Ishikawa (cell line): ENCODE measurements at regions not wholly inside any gene's neighbourhood (a gene's known extent, or its start where the extent isn't known, plus 50 kb on each side); places are given as distances from the start of the nearest gene placed in this dataset.

Source experiments
- CEBPB ChIP-seq: IDR thresholded peaks from 2 replicates; pipeline ENCODE4 v1.6.1; 2012
- CREB1 ChIP-seq: IDR thresholded peaks from 2 replicates; pipeline ENCODE4 v1.6.1; 2012; ENCODE audit warnings: low read depth
- EGR1 ChIP-seq: IDR thresholded peaks from 2 replicates; pipeline ENCODE4 v1.6.1; 2012
- EP300 ChIP-seq: IDR thresholded peaks from 2 replicates; pipeline ENCODE4 v1.6.1; 2012; ENCODE audit warnings: borderline replicate concordance
- FOXM1 ChIP-seq: IDR thresholded peaks from 2 replicates; pipeline ENCODE4 v1.6.1; 2012; ENCODE audit warnings: low read depth, borderline replicate concordance
- MAX ChIP-seq: IDR thresholded peaks from 2 replicates; pipeline ENCODE4 v1.6.1; 2012
- NFIC ChIP-seq: IDR thresholded peaks from 2 replicates; pipeline ENCODE4 v1.6.1; 2012
- RAD21 ChIP-seq: IDR thresholded peaks from 2 replicates; pipeline ENCODE4 v1.6.1; 2012; ENCODE audit warnings: low read depth
- REST ChIP-seq: IDR thresholded peaks from 2 replicates; pipeline ENCODE4 v1.6.1; 2012; ENCODE audit warnings: low read depth, mild to moderate bottlenecking
- TAF1 ChIP-seq: IDR thresholded peaks from 2 replicates; pipeline ENCODE4 v1.6.1; 2012; ENCODE audit warnings: low read depth, mild to moderate bottlenecking
- TCF12 ChIP-seq: IDR thresholded peaks from 2 replicates; pipeline ENCODE4 v1.6.1; 2012; ENCODE audit warnings: low read depth
- TEAD4 ChIP-seq: IDR thresholded peaks from 2 replicates; pipeline ENCODE4 v1.6.1; 2012
- USF1 ChIP-seq: IDR thresholded peaks from 2 replicates; pipeline ENCODE4 v1.6.1; 2012
- YY1 ChIP-seq: IDR thresholded peaks from 2 replicates; pipeline ENCODE4 v1.6.1; 2012; ENCODE audit warnings: low read depth
- ZBTB7A ChIP-seq: IDR thresholded peaks from 2 replicates; pipeline ENCODE4 v1.6.1; 2012; ENCODE audit warnings: low read depth

- TF ChIP-seq CEBPB (no peak), REST (no peak), MAX (no peak), EP300 (no peak), RAD21 (no peak), NFIC (no peak)
These were observed 165.7 kb upstream of the KL start for GRCh38 chr13:32850316-32851052.

DNA sequence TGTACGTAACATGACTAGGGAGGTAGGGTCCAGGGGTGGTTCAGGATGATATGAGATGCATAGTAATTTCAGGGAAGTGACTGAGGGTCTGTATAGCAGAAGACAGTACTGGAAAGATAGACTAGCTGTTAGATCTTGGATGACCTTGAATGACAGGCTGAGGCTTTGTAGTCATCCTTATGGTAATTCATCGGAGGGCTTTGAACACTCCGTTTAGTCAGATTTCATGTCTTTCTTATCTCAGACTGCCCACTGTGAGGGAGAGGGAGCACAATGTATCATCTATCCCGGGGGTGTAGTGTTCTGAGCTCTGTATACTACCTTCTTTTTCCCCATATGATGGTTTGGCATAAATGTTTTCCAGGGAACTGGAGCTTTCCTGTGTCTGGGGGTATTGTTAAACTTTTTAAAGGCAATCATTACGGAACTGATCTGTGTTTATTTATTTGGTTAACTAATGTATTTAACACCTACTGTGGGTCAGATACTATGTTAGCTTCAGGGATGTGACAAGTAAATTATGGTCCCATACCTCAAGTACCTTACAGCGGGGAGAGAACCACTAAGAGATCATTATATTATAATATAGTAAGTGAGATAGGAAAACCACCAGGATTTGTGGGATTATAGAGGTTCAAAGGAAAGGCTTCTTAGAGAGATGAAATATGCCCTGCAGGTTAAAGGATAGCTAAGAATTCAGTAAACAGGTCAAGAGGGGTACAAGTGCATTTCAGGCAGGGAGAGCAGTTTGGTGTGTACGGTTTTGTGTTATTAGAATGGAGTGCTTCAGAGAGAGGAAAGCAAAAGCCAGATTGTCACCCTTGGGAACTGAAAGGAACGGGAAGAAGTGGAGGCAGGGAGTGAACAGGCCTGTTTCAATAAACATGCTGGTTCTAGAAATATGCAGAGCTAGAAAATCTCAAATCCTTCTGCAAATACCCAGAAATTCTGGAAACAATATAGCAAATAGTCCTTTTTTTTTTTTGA, 164.8 kb upstream of the KL start:
- no peak for TF ChIP-seq CREB1
- TF ChIP-seq TCF12: no peak
- no peak for TF ChIP-seq NFIC

- TF ChIP-seq USF1 (no peak), CREB1 (no peak), TEAD4 (no peak), EP300 (no peak), YY1 (no peak), RAD21 (no peak), ZBTB7A (no peak), FOXM1 (no peak), REST (no peak), NFIC (no peak), EGR1 (no peak), TAF1 (no peak), MAX (no peak), CEBPB (no peak), TCF12 (no peak)
These were observed 163.7 kb upstream of the KL start for GRCh38 chr13:32852526-32852925.

DNA sequence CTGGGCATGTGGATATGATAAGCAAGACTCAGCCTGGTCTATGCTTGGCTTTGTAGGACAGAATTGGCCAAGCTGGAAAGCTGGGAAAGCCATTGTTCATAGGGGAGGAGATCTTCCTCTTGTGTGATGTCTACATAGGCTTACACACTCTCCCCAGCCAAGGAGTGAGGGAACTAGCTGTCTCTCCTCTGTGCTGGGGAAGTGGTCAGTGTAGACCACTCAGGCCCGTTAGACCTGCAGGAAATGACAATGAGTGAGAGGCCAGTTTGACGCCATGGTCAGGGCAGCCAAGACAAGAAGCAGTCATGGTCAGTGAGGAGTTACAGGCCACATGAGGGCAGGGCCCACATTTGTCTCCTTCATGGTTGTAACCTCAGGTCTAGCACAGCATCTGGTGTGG, 159.1 kb upstream of the KL start:
- TF ChIP-seq ZBTB7A (no peak), EP300 (no peak), EGR1 (no peak), TCF12 (no peak), CREB1 (no peak), NFIC (no peak), TAF1 (no peak), YY1 (no peak), RAD21 (no peak)

DNA sequence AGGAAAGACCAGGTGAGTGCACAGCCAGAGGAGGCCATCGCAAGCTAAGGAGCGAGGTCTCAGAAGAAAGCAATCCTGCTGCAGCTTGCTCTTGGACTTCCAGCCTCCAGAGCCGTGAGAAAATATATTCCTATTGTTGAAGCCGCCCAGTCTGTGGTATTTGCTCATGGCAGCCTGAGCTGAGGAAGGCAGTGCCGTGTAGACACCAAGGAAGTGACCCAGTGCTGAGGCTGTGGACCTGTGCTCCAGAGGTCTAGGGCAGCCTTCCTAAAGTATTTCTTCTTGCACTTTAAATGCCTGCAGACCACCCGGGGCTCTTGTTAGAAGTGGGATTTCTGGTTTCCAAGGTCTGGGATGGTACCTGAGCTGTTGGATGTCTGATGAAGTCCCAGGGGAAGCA, 158.5 kb upstream of the KL start:
- TF ChIP-seq REST (no peak), RAD21 (no peak), TEAD4 (no peak), TCF12 (no peak), YY1 (no peak), TAF1 (no peak), MAX (no peak), USF1 (no peak), CREB1 (no peak), EP300 (no peak), FOXM1 (no peak), ZBTB7A (no peak), NFIC (no peak)
